ENCODE measurements at regions not wholly inside any gene's neighbourhood (a gene's known extent, or its start where the extent isn't known, plus 50 kb on each side); places are given as distances from the start of the nearest gene placed in this dataset.

DNA sequence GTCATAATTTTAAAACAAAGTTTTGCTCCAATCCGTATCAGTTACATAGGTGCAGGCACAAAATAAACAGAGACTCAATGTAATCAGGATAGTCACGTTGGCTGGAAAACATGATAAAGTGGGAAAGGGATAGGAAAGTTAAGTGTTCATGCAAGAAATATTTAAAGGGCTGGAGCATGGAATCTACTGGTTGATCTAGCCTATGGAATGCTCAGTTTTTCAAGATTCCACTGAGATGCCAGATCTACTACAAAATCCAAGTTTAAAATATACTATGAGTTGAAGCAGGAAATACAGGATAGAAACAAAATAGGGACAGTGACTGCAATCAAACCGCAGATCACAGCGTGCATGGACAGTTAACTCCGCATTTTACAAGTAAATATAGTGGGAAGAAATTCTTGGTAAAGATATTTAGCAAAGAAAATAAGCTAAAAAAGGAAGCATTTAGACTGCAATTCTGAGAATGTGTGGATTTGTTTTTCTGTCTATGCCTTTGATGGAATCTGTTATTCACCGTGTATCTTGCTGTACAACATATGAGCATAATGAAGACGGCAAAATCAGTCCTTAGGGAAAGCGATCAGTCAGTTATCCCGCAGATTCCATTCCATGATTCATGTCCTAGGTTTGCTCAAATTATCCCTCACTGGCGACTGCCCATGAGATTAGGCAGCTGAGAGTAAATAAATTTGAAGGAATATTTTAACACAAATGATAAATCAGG, 1044.3 kb downstream of the FLRT2 start:
- peak overlapping the region; percentile 22; the same call in 1 of the 2 replicates for H3K27ac Mint-ChIP-seq
- H3K9me3 Mint-ChIP-seq: peaks cover 13% of the 10 kb centered on the region
- H3K27me3 Mint-ChIP-seq (ENCODE audit: insufficient read depth): peaks cover 1% of the 10 kb centered on the region
- peak; percentile 30 for DNase-seq
- no peaks in the 10 kb centered on the region for H3K36me3 Mint-ChIP-seq (ENCODE audit: low read depth)
- TF ChIP-seq, protein P1, sequence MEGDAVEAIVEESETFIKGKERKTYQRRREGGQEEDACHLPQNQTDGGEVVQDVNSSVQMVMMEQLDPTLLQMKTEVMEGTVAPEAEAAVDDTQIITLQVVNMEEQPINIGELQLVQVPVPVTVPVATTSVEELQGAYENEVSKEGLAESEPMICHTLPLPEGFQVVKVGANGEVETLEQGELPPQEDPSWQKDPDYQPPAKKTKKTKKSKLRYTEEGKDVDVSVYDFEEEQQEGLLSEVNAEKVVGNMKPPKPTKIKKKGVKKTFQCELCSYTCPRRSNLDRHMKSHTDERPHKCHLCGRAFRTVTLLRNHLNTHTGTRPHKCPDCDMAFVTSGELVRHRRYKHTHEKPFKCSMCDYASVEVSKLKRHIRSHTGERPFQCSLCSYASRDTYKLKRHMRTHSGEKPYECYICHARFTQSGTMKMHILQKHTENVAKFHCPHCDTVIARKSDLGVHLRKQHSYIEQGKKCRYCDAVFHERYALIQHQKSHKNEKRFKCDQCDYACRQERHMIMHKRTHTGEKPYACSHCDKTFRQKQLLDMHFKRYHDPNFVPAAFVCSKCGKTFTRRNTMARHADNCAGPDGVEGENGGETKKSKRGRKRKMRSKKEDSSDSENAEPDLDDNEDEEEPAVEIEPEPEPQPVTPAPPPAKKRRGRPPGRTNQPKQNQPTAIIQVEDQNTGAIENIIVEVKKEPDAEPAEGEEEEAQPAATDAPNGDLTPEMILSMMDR (IDR thresholded peaks at IDR 0.05): no peak
- H3K4me3 Mint-ChIP-seq: peak overlapping the region; percentile 3; the same call in 1 of the 2 replicates
- H3K4me1 Mint-ChIP-seq (ENCODE audit: low read depth): peaks cover 24% of the 10 kb centered on the region

DNA sequence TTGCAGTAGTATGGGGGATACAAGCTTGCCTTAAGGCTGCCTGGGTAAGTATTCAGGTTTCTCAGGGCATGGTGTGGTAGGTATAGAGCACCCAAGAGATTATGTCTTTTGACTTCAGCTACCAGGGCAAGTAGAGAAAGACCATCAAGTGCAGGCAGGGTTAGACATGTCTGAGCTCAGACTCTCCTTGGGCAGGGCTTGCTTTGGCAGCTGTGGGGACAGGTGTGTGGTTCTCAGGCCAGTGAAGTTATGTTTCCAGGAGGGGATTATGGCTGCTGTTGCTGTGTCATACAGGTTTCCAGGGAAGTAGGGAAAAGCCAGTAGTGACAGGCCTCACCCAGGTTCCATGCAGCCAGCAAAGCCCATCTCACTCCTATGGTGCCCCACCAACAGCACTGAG, 1040.4 kb downstream of the FLRT2 start:
- no peak overlapping the region for H3K4me3 Mint-ChIP-seq
- TF ChIP-seq, protein P1 (IDR thresholded peaks at IDR 0.05): no peak
- no peak overlapping the region for H3K27ac Mint-ChIP-seq
- peaks cover 13% of the 10 kb centered on the region for H3K9me3 Mint-ChIP-seq
- DNase-seq: no peak
- H3K4me1 Mint-ChIP-seq (ENCODE audit: low read depth): peaks cover 22% of the 10 kb centered on the region
- H3K36me3 Mint-ChIP-seq (ENCODE audit: low read depth): no peaks in the 10 kb centered on the region
- H3K27me3 Mint-ChIP-seq (ENCODE audit: insufficient read depth): peaks cover 1% of the 10 kb centered on the region

- H3K4me3 Mint-ChIP-seq: no peak overlapping the region
- peaks cover 14% of the 10 kb centered on the region for H3K4me1 Mint-ChIP-seq (ENCODE audit: low read depth)
- no peaks in the 10 kb centered on the region for H3K36me3 Mint-ChIP-seq (ENCODE audit: low read depth)
- no peak overlapping the region for H3K27ac Mint-ChIP-seq
- H3K27me3 Mint-ChIP-seq (ENCODE audit: insufficient read depth): no peaks in the 10 kb centered on the region
- TF ChIP-seq, protein P1 (IDR thresholded peaks at IDR 0.05): no peak
- DNase-seq: no peak
- no peaks in the 10 kb centered on the region for H3K9me3 Mint-ChIP-seq
These were observed 1013.6 kb downstream of the FLRT2 start for GRCh38 chr14:86543521-86543920.

GRCh38 chr14:86541972-86542371, 1012.0 kb downstream of the FLRT2 start:
- Mint-ChIP-seq H3K9me3 (no peaks in the 10 kb centered on the region), H3K36me3 (ENCODE audit: low read depth) (no peaks in the 10 kb centered on the region), H3K27me3 (ENCODE audit: insufficient read depth) (no peaks in the 10 kb centered on the region), H3K4me1 (ENCODE audit: low read depth) (peaks cover 14% of the 10 kb centered on the region), H3K4me3 (no peak overlapping the region), H3K27ac (no peak overlapping the region)
- DNase-seq: no peak
- TF ChIP-seq, protein P1 (IDR thresholded peaks at IDR 0.05): no peak

GRCh38 chr14:86540636-86541247, 1010.8 kb downstream of the FLRT2 start:
- Mint-ChIP-seq H3K4me1 (ENCODE audit: low read depth) (peaks cover 14% of the 10 kb centered on the region), H3K9me3 (no peaks in the 10 kb centered on the region), H3K27ac (0 out of 2 replicates have a peak overlapping the region, but pooled peaks have one; percentile 17), H3K27me3 (ENCODE audit: insufficient read depth) (no peaks in the 10 kb centered on the region), H3K4me3 (peak overlapping the region; percentile 70), H3K36me3 (ENCODE audit: low read depth) (no peaks in the 10 kb centered on the region)
- DNase-seq: no peak
- TF ChIP-seq, protein P1 (IDR thresholded peaks at IDR 0.05): no peak
